Glutamatergic neuron (in vitro differentiated cells): ENCODE measurements at regions not wholly inside any gene's neighbourhood (a gene's known extent, or its start where the extent isn't known, plus 50 kb on each side); places are given as distances from the start of the nearest gene placed in this dataset.

Source experiments
- DNase-seq: peaks from one replicate; pipeline ENCODE4 v3.0.0; 2022
- H3K27ac Mint-ChIP-seq: one replicate; pipeline ENCODE4 v1.8.0; 2020; ENCODE audit warnings: mild to moderate bottlenecking, mixed read lengths, inconsistent platforms; ENCODE audit not compliant: unreplicated experiment
- H3K27me3 Mint-ChIP-seq: one replicate; pipeline ENCODE4 v1.8.0; 2020; ENCODE audit warnings: mild to moderate bottlenecking, moderate library complexity, mixed read lengths, inconsistent platforms; ENCODE audit not compliant: unreplicated experiment
- H3K36me3 Mint-ChIP-seq: one replicate; pipeline ENCODE4 v1.8.0; 2020; ENCODE audit warnings: mild to moderate bottlenecking, mixed read lengths, inconsistent platforms; ENCODE audit not compliant: unreplicated experiment
- H3K4me1 Mint-ChIP-seq: one replicate; pipeline ENCODE4 v1.8.0; 2020; ENCODE audit warnings: mild to moderate bottlenecking, low read depth, mixed read lengths, inconsistent platforms; ENCODE audit not compliant: unreplicated experiment
- H3K4me3 Mint-ChIP-seq: one replicate; pipeline ENCODE4 v1.8.0; 2020; ENCODE audit warnings: mild to moderate bottlenecking, mixed read lengths, inconsistent platforms; ENCODE audit not compliant: unreplicated experiment
- H3K9me3 Mint-ChIP-seq: one replicate; pipeline ENCODE4 v1.8.0; 2020; ENCODE audit warnings: mild to moderate bottlenecking, moderate library complexity, mixed read lengths, inconsistent platforms; ENCODE audit not compliant: unreplicated experiment
- TF ChIP-seq, protein P1 (sequence below): fragments of 200-600 bp; sonication (generic); IDR thresholded peaks from one replicate; pipeline ENCODE4 v1.5.0; 2021; ENCODE audit not compliant: partially characterized antibody, unreplicated experiment

DNA sequence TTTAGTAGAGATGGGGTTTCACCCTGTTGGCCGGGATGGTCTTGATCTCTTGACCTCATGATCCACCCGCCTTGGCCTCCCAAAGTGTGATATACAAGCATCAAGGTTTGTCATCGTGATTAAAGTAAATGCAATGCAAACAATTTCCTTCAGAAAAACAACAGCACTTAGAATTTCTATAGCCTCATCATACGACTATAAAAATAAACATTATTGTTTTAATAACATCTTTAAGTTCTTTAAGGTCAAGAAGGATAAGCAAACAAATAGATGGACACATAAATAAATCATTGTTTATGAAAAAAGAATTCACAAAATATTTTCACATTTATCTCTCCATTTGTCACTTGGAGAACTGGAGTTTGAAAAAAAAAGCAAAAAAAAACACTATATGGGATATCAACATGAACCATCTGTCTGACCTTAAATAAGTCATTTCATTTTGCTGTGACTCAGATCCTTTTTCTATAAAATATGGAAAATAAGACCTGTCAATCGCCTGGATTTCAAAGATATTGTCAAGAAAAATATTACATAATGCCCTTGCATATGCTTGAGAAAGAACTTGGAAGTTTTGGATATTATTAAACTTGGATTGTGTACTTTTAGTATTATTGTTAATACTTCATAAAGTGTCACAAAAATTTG, 642.0 kb upstream of the KCNMB2 start:
- H3K36me3 Mint-ChIP-seq: peaks cover 22% of the 10 kb centered on the region

DNA sequence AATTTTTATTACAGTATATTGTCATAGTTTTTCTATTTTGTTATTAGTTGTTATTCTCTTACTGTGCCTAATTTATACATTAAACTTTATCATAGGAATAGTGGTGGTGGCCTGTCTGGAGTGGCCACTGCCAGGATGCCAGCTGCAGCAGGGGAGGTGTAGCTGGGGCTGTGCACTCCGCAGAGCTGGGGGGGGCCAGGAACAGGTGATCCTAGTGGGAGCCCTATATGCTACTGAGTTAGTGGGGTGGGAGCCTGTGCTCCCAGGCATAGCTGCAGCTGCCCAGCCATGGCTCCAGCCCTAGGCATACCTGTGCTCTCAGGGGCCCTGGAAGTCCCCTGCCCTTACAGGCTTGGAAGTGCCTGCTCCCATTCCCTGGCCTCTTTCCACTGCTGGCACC, 638.1 kb upstream of the KCNMB2 start:
- Mint-ChIP-seq H3K4me3 (no peak overlapping the region), H3K36me3 (peaks cover 27% of the 10 kb centered on the region), H3K27ac (no peak overlapping the region), H3K4me1 (no peaks in the 10 kb centered on the region), H3K27me3 (no peaks in the 10 kb centered on the region), H3K9me3 (peaks cover 6% of the 10 kb centered on the region)
- TF ChIP-seq, protein P1, sequence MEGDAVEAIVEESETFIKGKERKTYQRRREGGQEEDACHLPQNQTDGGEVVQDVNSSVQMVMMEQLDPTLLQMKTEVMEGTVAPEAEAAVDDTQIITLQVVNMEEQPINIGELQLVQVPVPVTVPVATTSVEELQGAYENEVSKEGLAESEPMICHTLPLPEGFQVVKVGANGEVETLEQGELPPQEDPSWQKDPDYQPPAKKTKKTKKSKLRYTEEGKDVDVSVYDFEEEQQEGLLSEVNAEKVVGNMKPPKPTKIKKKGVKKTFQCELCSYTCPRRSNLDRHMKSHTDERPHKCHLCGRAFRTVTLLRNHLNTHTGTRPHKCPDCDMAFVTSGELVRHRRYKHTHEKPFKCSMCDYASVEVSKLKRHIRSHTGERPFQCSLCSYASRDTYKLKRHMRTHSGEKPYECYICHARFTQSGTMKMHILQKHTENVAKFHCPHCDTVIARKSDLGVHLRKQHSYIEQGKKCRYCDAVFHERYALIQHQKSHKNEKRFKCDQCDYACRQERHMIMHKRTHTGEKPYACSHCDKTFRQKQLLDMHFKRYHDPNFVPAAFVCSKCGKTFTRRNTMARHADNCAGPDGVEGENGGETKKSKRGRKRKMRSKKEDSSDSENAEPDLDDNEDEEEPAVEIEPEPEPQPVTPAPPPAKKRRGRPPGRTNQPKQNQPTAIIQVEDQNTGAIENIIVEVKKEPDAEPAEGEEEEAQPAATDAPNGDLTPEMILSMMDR: no peak
- DNase-seq: no peak

More for the DNA sequence above, 642.0 kb upstream of the KCNMB2 start:
- no peak overlapping the region for H3K27ac Mint-ChIP-seq
- no peak overlapping the region for H3K4me3 Mint-ChIP-seq
- H3K9me3 Mint-ChIP-seq: peaks cover 3% of the 10 kb centered on the region
- no peak for DNase-seq
- no peaks in the 10 kb centered on the region for H3K27me3 Mint-ChIP-seq
- TF ChIP-seq, protein P1: no peak
- no peaks in the 10 kb centered on the region for H3K4me1 Mint-ChIP-seq

DNA sequence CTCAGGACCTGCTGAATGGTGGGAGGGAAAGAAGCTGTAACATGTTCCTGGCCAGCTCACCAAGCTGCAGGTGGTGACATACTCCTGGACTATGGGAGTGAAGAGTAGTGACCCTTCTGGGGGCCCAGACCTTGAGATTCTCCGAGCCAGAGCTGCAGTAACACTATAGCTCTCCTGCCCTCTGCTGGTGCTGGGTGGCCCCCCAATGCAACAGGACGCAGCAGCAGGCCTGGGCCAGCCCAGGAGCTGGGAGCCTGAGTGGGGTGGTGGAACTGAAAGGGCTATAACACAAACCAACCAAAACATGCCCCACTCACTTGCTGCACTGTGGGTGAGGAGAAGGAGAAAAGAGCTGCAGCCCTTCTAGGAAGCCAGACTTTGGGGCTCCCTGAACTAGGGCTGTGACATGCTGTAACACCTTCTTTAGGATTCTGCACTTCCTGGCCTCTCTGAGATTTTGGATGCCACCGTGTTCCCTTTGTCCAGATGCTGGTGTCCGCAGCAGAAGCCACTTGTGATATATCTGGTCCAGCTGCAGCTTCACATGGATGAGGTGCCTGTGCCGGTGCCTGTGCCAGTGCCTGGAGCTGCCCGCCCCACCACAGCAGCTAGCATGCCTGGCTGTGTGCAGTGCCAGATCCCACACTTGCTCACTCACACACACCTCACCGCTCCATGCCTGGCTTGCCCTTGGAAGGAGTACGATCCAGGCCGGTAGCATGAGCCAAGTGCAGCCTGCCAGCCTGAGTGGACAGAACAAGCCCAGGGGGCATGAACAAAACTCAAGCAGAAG, 636.8 kb upstream of the KCNMB2 start:
- no peak overlapping the region for H3K27ac Mint-ChIP-seq
- H3K36me3 Mint-ChIP-seq: peaks cover 27% of the 10 kb centered on the region
- DNase-seq: no peak
- no peak overlapping the region for H3K4me3 Mint-ChIP-seq
- no peaks in the 10 kb centered on the region for H3K27me3 Mint-ChIP-seq
- TF ChIP-seq, protein P1: no peak
- no peaks in the 10 kb centered on the region for H3K4me1 Mint-ChIP-seq
- H3K9me3 Mint-ChIP-seq: peaks cover 6% of the 10 kb centered on the region

DNA sequence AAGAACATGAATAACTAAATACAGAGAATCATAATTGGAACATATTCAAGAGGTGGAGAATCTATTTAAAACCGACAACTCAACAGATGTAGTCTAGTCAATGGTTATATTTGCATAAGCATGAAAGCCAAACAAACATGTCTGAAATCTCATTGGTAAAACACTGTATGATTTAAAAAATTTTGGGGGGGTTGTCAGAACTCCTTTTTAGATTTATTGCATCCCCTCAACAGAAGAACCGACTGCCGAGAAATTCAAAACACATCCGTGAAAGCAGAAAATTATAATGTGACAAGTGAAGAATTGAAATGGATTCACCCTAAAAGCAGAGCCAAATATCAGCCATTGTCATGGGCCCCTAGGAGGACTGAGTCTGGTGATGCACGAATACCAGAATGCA, 633.4 kb upstream of the KCNMB2 start:
- peaks cover 12% of the 10 kb centered on the region for H3K4me1 Mint-ChIP-seq
- H3K36me3 Mint-ChIP-seq: peaks cover 14% of the 10 kb centered on the region
- DNase-seq: no peak
- H3K4me3 Mint-ChIP-seq: no peak overlapping the region
- no peak overlapping the region for H3K27ac Mint-ChIP-seq
- H3K27me3 Mint-ChIP-seq: no peaks in the 10 kb centered on the region
- TF ChIP-seq, protein P1: no peak
- H3K9me3 Mint-ChIP-seq: peaks cover 3% of the 10 kb centered on the region

DNA sequence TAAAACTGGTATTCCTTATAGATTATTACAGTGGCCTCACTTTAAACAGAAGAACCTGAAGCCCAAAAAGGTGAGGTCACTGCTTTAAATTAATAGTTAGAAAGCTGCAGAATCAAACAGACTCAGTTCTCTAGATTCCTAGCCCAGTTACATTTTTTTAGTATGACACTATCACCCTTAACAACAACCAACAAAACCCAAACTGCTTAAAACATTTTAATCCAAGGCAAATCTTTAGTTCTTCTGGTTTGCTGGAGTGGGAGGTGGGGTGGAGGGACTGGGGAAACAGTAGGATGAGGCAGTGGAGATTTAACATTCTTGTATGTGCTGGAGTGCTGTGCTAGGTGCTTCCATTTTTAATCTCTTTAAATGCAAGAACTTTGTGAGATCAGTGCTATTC, 631.6 kb upstream of the KCNMB2 start:
- peaks cover 3% of the 10 kb centered on the region for H3K9me3 Mint-ChIP-seq
- no peak overlapping the region for H3K4me3 Mint-ChIP-seq
- H3K4me1 Mint-ChIP-seq: peaks cover 12% of the 10 kb centered on the region
- H3K27me3 Mint-ChIP-seq: no peaks in the 10 kb centered on the region
- H3K27ac Mint-ChIP-seq: no peak overlapping the region
- no peak for DNase-seq
- TF ChIP-seq, protein P1: no peak
- H3K36me3 Mint-ChIP-seq: peaks cover 9% of the 10 kb centered on the region
